Smooth muscle cell (in vitro differentiated cells): ENCODE measurements at regions not wholly inside any gene's neighbourhood (a gene's known extent, or its start where the extent isn't known, plus 50 kb on each side); places are given as distances from the start of the nearest gene placed in this dataset. TPM values are rescaled to one million over a fixed set of nuclear protein-coding genes. Genes with fewer than 3 reads are reported as not detected.

ENCODE experiments used
- small RNA-seq: library from RNA; depleted of rRNA; stranded (forward); fragments of <200 nt; gene quantifications from one replicate; pipeline ENCODE3, GENCODE V24; 2014

Small RNA genes in the stretch of these regions (small RNA-seq; reads per million reads assigned to genes)
- gene AC121758.2 (not detected), gene RF00554 (not detected)
